Suprapubic skin (tissue), 3 donors: ENCODE measurements at regions not wholly inside any gene's neighbourhood (a gene's known extent, or its start where the extent isn't known, plus 50 kb on each side); places are given as distances from the start of the nearest gene placed in this dataset.

ENCODE experiments used
- CTCF ChIP-seq, 2 donors: fragments of 200-600 bp in 1 of 2; fragments of 450-650 bp in 1 of 2; sonication (generic) in 1 of 2; IDR thresholded peaks; one replicate each; pipeline ENCODE4 v1.5.1; 2016 to 2019; ENCODE audit warnings: antibody characterized with exemption in 2 of 2, mild to moderate bottlenecking in 1 of 2, moderate library complexity in 1 of 2
- POLR2A ChIP-seq, 2 donors: fragments of 450-650 bp; IDR thresholded peaks; one replicate each; pipeline ENCODE4 v1.6.1; 2017; ENCODE audit warnings: antibody characterized with exemption in 2 of 2, mild to moderate bottlenecking in 2 of 2, moderate library complexity in 2 of 2

- no peak for TF ChIP-seq CTCF (IDR thresholded peaks at IDR 0.05)
- no peak for TF ChIP-seq POLR2A (IDR thresholded peaks at IDR 0.05)
These were observed 57.6 kb upstream of the BLID start for GRCh38 chr11:122173587-122173986.
